GM12892 (cell line): ENCODE measurements at regions not wholly inside any gene's neighbourhood (a gene's known extent, or its start where the extent isn't known, plus 50 kb on each side); places are given as distances from the start of the nearest gene placed in this dataset.

Experiments
- DNase-seq: peaks from one replicate; pipeline ENCODE4 v3.0.0; 2011; ENCODE audit not compliant: insufficient read length
- FAIRE-seq: peaks from 2 replicates; lab custom pipeline; 2011; peaks lifted over from hg19 to GRCh38; lab: Jason Lieb, UNC
- POLR2A ChIP-seq: IDR thresholded peaks from 2 replicates; pipeline ENCODE4 v1.6.1; 2011; ENCODE audit warnings: low read depth, low read length, control low read depth
- POLR2AphosphoS5 ChIP-seq: IDR thresholded peaks from 2 replicates; pipeline ENCODE4 v1.6.1; 2011; ENCODE audit warnings: low read depth, low read length, control low read depth
- TAF1 ChIP-seq: IDR thresholded peaks from 2 replicates; pipeline ENCODE4 v1.6.1; 2011; ENCODE audit warnings: low read depth, mild to moderate bottlenecking, control low read depth, low read length, borderline replicate concordance

- DNase-seq (no peak), FAIRE-seq (no peak)
- TF ChIP-seq POLR2A (no peak), TAF1 (no peak), POLR2AphosphoS5 (no peak)
These were observed 71.3 kb upstream of the GAP43 start for GRCh38 chr3:115552007-115552406.

- TF ChIP-seq TAF1 (no peak), POLR2A (no peak), POLR2AphosphoS5 (no peak)
- no peak for DNase-seq
- no peak for FAIRE-seq
These were observed 69.4 kb upstream of the GAP43 start for GRCh38 chr3:115553796-115554486.

- DNase-seq (no peak), FAIRE-seq (no peak)
These were observed 68.9 kb upstream of the GAP43 start for GRCh38 chr3:115554487-115554807.

GRCh38 chr3:115562636-115563267 is 60.6 kb upstream of the GAP43 start:
- DNase-seq (no peak), FAIRE-seq (no peak)
- TF ChIP-seq POLR2A (no peak), POLR2AphosphoS5 (no peak), TAF1 (no peak)

More at GRCh38 chr3:115554487-115554807, 68.9 kb upstream of the GAP43 start:
- TF ChIP-seq POLR2AphosphoS5 (no peak), TAF1 (no peak), POLR2A (no peak)

GRCh38 chr3:115563984-115564383 is 59.3 kb upstream of the GAP43 start:
- FAIRE-seq (no peak), DNase-seq (no peak)
- TF ChIP-seq POLR2AphosphoS5 (no peak), TAF1 (no peak), POLR2A (no peak)

GRCh38 chr3:115571413-115571812 is 51.9 kb upstream of the GAP43 start:
- TF ChIP-seq POLR2A (no peak), POLR2AphosphoS5 (no peak), TAF1 (no peak)
- FAIRE-seq (no peak), DNase-seq (no peak)
